Sciatic nerve (tissue), 2 donors: ENCODE measurements at regions not wholly inside any gene's neighbourhood (a gene's known extent, or its start where the extent isn't known, plus 50 kb on each side); places are given as distances from the start of the nearest gene placed in this dataset.
"Not testable (repeated sequence)": the region's sequence is repeated elsewhere in the genome, so short reads cannot be mapped to it uniquely, and the experiment has no call there.

ENCODE experiments used
- ATAC-seq: fragments of 200-7000 bp; cut with Tn5 transposase; one replicate; pipeline ENCODE4 v1.9.1; 2020; ENCODE audit warnings: mild to moderate bottlenecking, moderate library complexity
- DNase-seq: peaks from one replicate; pipeline ENCODE4 v3.0.0-alpha.2; 2020; ENCODE audit warnings: low spot score
- intact Hi-C: fragments of 100-400 bp; cut with DNase I; formaldehyde crosslinking; loops from one replicate; pipeline ENCODE4 v1.14.2; 2022
- donor health status: DM: no; HTN: no; CAD: no.
- donor health status: DM: no; HTN: no; CAD: no.

GRCh38 chr4:79756140-79756895, 316.7 kb downstream of the ANTXR2 start:
- DNase-seq: no peak
- intact Hi-C loops: no loop called here
- ATAC-seq: no peak

GRCh38 chr4:79748835-79749234, 324.2 kb downstream of the ANTXR2 start:
- ATAC-seq (no peak), DNase-seq (no peak)
- intact Hi-C loops: no loop called here

- DNase-seq (no peak), ATAC-seq (no peak)
- intact Hi-C loops: no loop called here
Observed at GRCh38 chr4:79747252-79747651, 325.8 kb downstream of the ANTXR2 start.

- DNase-seq (no peak), ATAC-seq (no peak)
Observed at GRCh38 chr4:79743014-79743413, 330.0 kb downstream of the ANTXR2 start.

GRCh38 chr4:79739912-79740311, 331.9 kb upstream of the GK2 start:
- no peak for DNase-seq
- no peak for ATAC-seq
- intact Hi-C loops: no loop called here

More at GRCh38 chr4:79743014-79743413, 330.0 kb downstream of the ANTXR2 start:
- intact Hi-C loops: no loop called here

GRCh38 chr4:79723507-79723906, 315.5 kb upstream of the GK2 start:
- no peak for DNase-seq
- intact Hi-C loops: no loop called here
- ATAC-seq: no peak

- intact Hi-C loops: no loop called here
- no peak for DNase-seq
- no peak for ATAC-seq
Observed at GRCh38 chr4:79700356-79700755, 292.3 kb upstream of the GK2 start.

- ATAC-seq (no peak), DNase-seq (no peak)
- intact Hi-C loops: no loop called here
Observed at GRCh38 chr4:79697444-79697843, 289.4 kb upstream of the GK2 start.

- ATAC-seq, DNase-seq, intact Hi-C loops: not testable (repeated sequence)
Observed at GRCh38 chr4:79696534-79696933, 288.5 kb upstream of the GK2 start.

- intact Hi-C loops: no loop called here
- DNase-seq: no peak
- ATAC-seq: no peak
Observed at GRCh38 chr4:79695848-79696247, 287.8 kb upstream of the GK2 start.

- intact Hi-C loops: no loop called here
- DNase-seq (no peak), ATAC-seq (no peak)
Observed at GRCh38 chr4:79689740-79690139, 281.7 kb upstream of the GK2 start.

- ATAC-seq: no peak
- intact Hi-C loops: no loop called here
- DNase-seq: no peak
Observed at GRCh38 chr4:79688691-79689090, 280.7 kb upstream of the GK2 start.

GRCh38 chr4:79687006-79687405, 279.0 kb upstream of the GK2 start:
- ATAC-seq: no peak
- DNase-seq: no peak
- intact Hi-C loops: no loop called here

GRCh38 chr4:79685542-79685941, 277.5 kb upstream of the GK2 start:
- no peak for ATAC-seq
- DNase-seq: no peak
- intact Hi-C loops: no loop called here

GRCh38 chr4:79684516-79684915, 276.5 kb upstream of the GK2 start:
- ATAC-seq (no peak), DNase-seq (no peak)
- intact Hi-C loops: no loop called here

- no peak for ATAC-seq
- intact Hi-C loops: no loop called here
- DNase-seq: no peak
Observed at GRCh38 chr4:79682801-79683530, 274.9 kb upstream of the GK2 start.

- intact Hi-C loops: no loop called here
- ATAC-seq (no peak), DNase-seq (no peak)
Observed at GRCh38 chr4:79682161-79682560, 274.1 kb upstream of the GK2 start.

- intact Hi-C loops: no loop called here
- ATAC-seq: no peak
- DNase-seq: no peak
Observed at GRCh38 chr4:79679859-79680258, 271.8 kb upstream of the GK2 start.

- intact Hi-C loops: no loop called here
- ATAC-seq (no peak), DNase-seq (no peak)
Observed at GRCh38 chr4:79678472-79679202, 270.6 kb upstream of the GK2 start.

- DNase-seq (no peak), ATAC-seq (no peak)
- intact Hi-C loops: no loop called here
Observed at GRCh38 chr4:79676705-79677104, 268.7 kb upstream of the GK2 start.
